Kidney (tissue), 13 donors: ENCODE measurements at regions not wholly inside any gene's neighbourhood (a gene's known extent, or its start where the extent isn't known, plus 50 kb on each side); places are given as distances from the start of the nearest gene placed in this dataset.

Experiments used
- DNase-seq, 5 donors: peaks; one replicate each; pipeline ENCODE4 v3.0.0-alpha.2; 2013 to 2020
- FAIRE-seq: peaks from 2 replicates; lab custom pipeline; 2012; peaks lifted over from hg19 to GRCh38; lab: Jason Lieb, UNC
- H3K27ac ChIP-seq, 2 donors: one replicate each; pipeline ENCODE4 v1.7.0; 2013; ENCODE audit warnings: low read depth in 2 of 2, low read length in 2 of 2, inconsistent platforms in 1 of 2
- H3K27me3 ChIP-seq: one replicate; pipeline ENCODE4 v1.7.1; 2013; ENCODE audit warnings: low read length, inconsistent platforms; ENCODE audit not compliant: control insufficient read depth, insufficient read depth
- H3K36me3 ChIP-seq, 3 donors: one replicate each; pipeline versions ENCODE4 v1.7.0 to v1.7.1; 2013; ENCODE audit warnings: low read length in 3 of 3, control low read depth in 1 of 3, inconsistent platforms in 1 of 3; ENCODE audit not compliant: insufficient read depth in 3 of 3, control insufficient read depth in 2 of 3
- H3K4me1 ChIP-seq, 3 donors: one replicate each; pipeline versions ENCODE4 v1.7.0 to v1.7.1; 2013; ENCODE audit warnings: low read length in 3 of 3, inconsistent platforms in 1 of 3, low read depth in 1 of 3; ENCODE audit not compliant: control insufficient read depth in 2 of 3, insufficient read depth in 2 of 3
- H3K4me3 ChIP-seq, 3 donors: one replicate each; pipeline versions ENCODE4 v1.7.0 to v1.8.1; 2013; ENCODE audit warnings: low read length in 3 of 3, control low read depth in 1 of 3, inconsistent platforms in 1 of 3
- H3K9ac ChIP-seq, 3 donors: one replicate each; pipeline versions ENCODE4 v1.7.0 to v1.7.1; 2013; ENCODE audit warnings: low read length in 3 of 3, control low read depth in 1 of 3, inconsistent platforms in 1 of 3
- H3K9me3 ChIP-seq, 3 donors: one replicate each; pipeline versions ENCODE4 v1.7.0 to v1.7.1; 2013; ENCODE audit warnings: low read length in 3 of 3, control low read depth in 1 of 3, inconsistent platforms in 1 of 3; ENCODE audit not compliant: control insufficient read depth in 2 of 3, insufficient read depth in 1 of 3
- CTCF ChIP-seq: IDR thresholded peaks from 3 replicates; pipeline ENCODE4 v1.5.1; 2012; ENCODE audit warnings: mild to moderate bottlenecking, moderate library complexity, borderline replicate concordance; ENCODE audit not compliant: insufficient read depth; ENCODE audit errors: extremely low read depth
- intact Hi-C: fragments of 100-400 bp; cut with DNase I; formaldehyde crosslinking; loops from one replicate; pipeline ENCODE4 v1.11.1; 2022
- donor health status: control.
- donor health status: control.
- donor health status: control.
- donor health status: control.
- donor health status: control.
- donor health status: DM: yes; HTN: yes; CAD: no.
- donor health status: Normal renal cell carcinoma (clear cell type).

- TF ChIP-seq CTCF, result no peak
- H3K27ac ChIP-seq, result no peak overlapping the region
- no peaks in the 10 kb centered on the region for H3K9me3 ChIP-seq
- H3K36me3 ChIP-seq, result no peaks in the 10 kb centered on the region
- H3K27me3 ChIP-seq, result no peaks in the 10 kb centered on the region
- H3K4me1 ChIP-seq, result no peaks in the 10 kb centered on the region
- intact Hi-C loops, result no loop called here
- H3K4me3 ChIP-seq, result no peak overlapping the region
- FAIRE-seq (no peak), DNase-seq (no peak)
- no peak overlapping the region for H3K9ac ChIP-seq
Measured at GRCh38 chr4:106585915-106586349, 217.4 kb upstream of the GIMD1 start.

- Histone ChIP-seq H3K4me3 (no peak overlapping the region), H3K9ac (no peak overlapping the region), H3K36me3 (no peaks in the 10 kb centered on the region), H3K27ac (no peak overlapping the region), H3K9me3 (no peaks in the 10 kb centered on the region), H3K4me1 (no peaks in the 10 kb centered on the region), H3K27me3 (no peaks in the 10 kb centered on the region)
- no peak for FAIRE-seq
- no peak for DNase-seq
- intact Hi-C loops, result no loop called here
- TF ChIP-seq CTCF, result no peak
Measured at GRCh38 chr4:106584337-106584989, 215.9 kb upstream of the GIMD1 start.

GRCh38 chr4:106583567-106583966 lies 215.0 kb upstream of the GIMD1 start:
- no peaks in the 10 kb centered on the region for H3K27me3 ChIP-seq
- FAIRE-seq (no peak), DNase-seq (no peak)
- H3K4me1 ChIP-seq, result no peaks in the 10 kb centered on the region
- no peaks in the 10 kb centered on the region for H3K9me3 ChIP-seq
- TF ChIP-seq CTCF, result no peak
- no peak overlapping the region for H3K4me3 ChIP-seq
- H3K9ac ChIP-seq, result no peak overlapping the region
- intact Hi-C loops, result no loop called here
- no peaks in the 10 kb centered on the region for H3K36me3 ChIP-seq
- H3K27ac ChIP-seq, result no peak overlapping the region

- DNase-seq (no peak), FAIRE-seq (no peak)
- Histone ChIP-seq H3K36me3 (no peaks in the 10 kb centered on the region), H3K4me3 (no peak overlapping the region), H3K4me1 (no peaks in the 10 kb centered on the region), H3K9ac (no peak overlapping the region), H3K9me3 (no peaks in the 10 kb centered on the region), H3K27me3 (no peaks in the 10 kb centered on the region), H3K27ac (no peak overlapping the region)
- no peak for TF ChIP-seq CTCF
- intact Hi-C loops, result no loop called here
Measured at GRCh38 chr4:106583108-106583507, 214.5 kb upstream of the GIMD1 start.
